ENCODE measurements at regions not wholly inside any gene's neighbourhood (a gene's known extent, or its start where the extent isn't known, plus 50 kb on each side); places are given as distances from the start of the nearest gene placed in this dataset.

GRCh38 chr2:5914811-5915611 lies 222.8 kb downstream of the SOX11 start:
- TF ChIP-seq POLR2A (IDR thresholded peaks at IDR 0.05) (no peak), CTCF (IDR thresholded peaks at IDR 0.05) (no peak)

Data from right lobe of liver (tissue), 4 donors.